ENCODE measurements at regions not wholly inside any gene's neighbourhood (a gene's known extent, or its start where the extent isn't known, plus 50 kb on each side); places are given as distances from the start of the nearest gene placed in this dataset.

- no peak overlapping the region for H3K27ac ChIP-seq (ENCODE audit: insufficient read depth, low read depth, low read length, poor library complexity, severe bottlenecking)
- H3K4me1 ChIP-seq (ENCODE audit: control insufficient read depth, insufficient read depth, low read length) = no peaks in the 10 kb centered on the region
- no peaks in the 10 kb centered on the region for H3K9me3 ChIP-seq (ENCODE audit: control insufficient read depth, low read length)
- no peaks in the 10 kb centered on the region for H3K36me3 ChIP-seq (ENCODE audit: control insufficient read depth, insufficient read depth, low read length)
- H3K27me3 ChIP-seq (ENCODE audit: control insufficient read depth, insufficient read depth, low read length, poor library complexity, severe bottlenecking) = no peaks in the 10 kb centered on the region
- no peak overlapping the region for H3K4me3 ChIP-seq (ENCODE audit: insufficient read depth, low read depth, low read length)
These were observed 63.7 kb upstream of the TMCO5A start for GRCh38 chr15:37870711-37871110.

- no peaks in the 10 kb centered on the region for H3K4me1 ChIP-seq (ENCODE audit: control insufficient read depth, insufficient read depth, low read length)
- H3K27me3 ChIP-seq (ENCODE audit: control insufficient read depth, insufficient read depth, low read length, poor library complexity, severe bottlenecking) = no peaks in the 10 kb centered on the region
- no peak overlapping the region for H3K27ac ChIP-seq (ENCODE audit: insufficient read depth, low read depth, low read length, poor library complexity, severe bottlenecking)
- no peaks in the 10 kb centered on the region for H3K9me3 ChIP-seq (ENCODE audit: control insufficient read depth, low read length)
- 88 to 98% methylated on average over 9 of the region's 9 CpGs for WGBS, 2 experiments
- no peak overlapping the region for H3K4me3 ChIP-seq (ENCODE audit: insufficient read depth, low read depth, low read length)
- no peaks in the 10 kb centered on the region for H3K36me3 ChIP-seq (ENCODE audit: control insufficient read depth, insufficient read depth, low read length)
These were observed 61.8 kb upstream of the TMCO5A start for GRCh38 chr15:37872661-37873060.

GRCh38 chr15:37873336-37873735, 61.1 kb upstream of the TMCO5A start:
- Histone ChIP-seq H3K36me3 (ENCODE audit: control insufficient read depth, insufficient read depth, low read length) (no peaks in the 10 kb centered on the region), H3K27ac (ENCODE audit: insufficient read depth, low read depth, low read length, poor library complexity, severe bottlenecking) (no peak overlapping the region), H3K27me3 (ENCODE audit: control insufficient read depth, insufficient read depth, low read length, poor library complexity, severe bottlenecking) (no peaks in the 10 kb centered on the region), H3K4me1 (ENCODE audit: control insufficient read depth, insufficient read depth, low read length) (no peaks in the 10 kb centered on the region), H3K9me3 (ENCODE audit: control insufficient read depth, low read length) (no peaks in the 10 kb centered on the region), H3K4me3 (ENCODE audit: insufficient read depth, low read depth, low read length) (no peak overlapping the region)
- WGBS, 2 experiments = 96% methylated on average over 3 of the region's 3 CpGs

- 90 to 91% methylated on average over 3 of the region's 3 CpGs for WGBS, 2 experiments
- Histone ChIP-seq H3K9me3 (ENCODE audit: control insufficient read depth, low read length) (no peaks in the 10 kb centered on the region), H3K27me3 (ENCODE audit: control insufficient read depth, insufficient read depth, low read length, poor library complexity, severe bottlenecking) (no peaks in the 10 kb centered on the region), H3K27ac (ENCODE audit: insufficient read depth, low read depth, low read length, poor library complexity, severe bottlenecking) (no peak overlapping the region), H3K36me3 (ENCODE audit: control insufficient read depth, insufficient read depth, low read length) (no peaks in the 10 kb centered on the region), H3K4me1 (ENCODE audit: control insufficient read depth, insufficient read depth, low read length) (no peaks in the 10 kb centered on the region), H3K4me3 (ENCODE audit: insufficient read depth, low read depth, low read length) (no peak overlapping the region)
These were observed 57.5 kb upstream of the TMCO5A start for GRCh38 chr15:37876900-37877299.

- WGBS, 2 experiments = 79 to 83% methylated on average over 7 of the region's 7 CpGs
- H3K9me3 ChIP-seq (ENCODE audit: control insufficient read depth, low read length) = no peaks in the 10 kb centered on the region
- no peak overlapping the region for H3K27ac ChIP-seq (ENCODE audit: insufficient read depth, low read depth, low read length, poor library complexity, severe bottlenecking)
- H3K4me1 ChIP-seq (ENCODE audit: control insufficient read depth, insufficient read depth, low read length) = no peaks in the 10 kb centered on the region
- H3K36me3 ChIP-seq (ENCODE audit: control insufficient read depth, insufficient read depth, low read length) = no peaks in the 10 kb centered on the region
- H3K27me3 ChIP-seq (ENCODE audit: control insufficient read depth, insufficient read depth, low read length, poor library complexity, severe bottlenecking) = no peaks in the 10 kb centered on the region
- H3K4me3 ChIP-seq (ENCODE audit: insufficient read depth, low read depth, low read length) = no peak overlapping the region
These were observed 56.3 kb upstream of the TMCO5A start for GRCh38 chr15:37877851-37878741.

- Histone ChIP-seq H3K9me3 (ENCODE audit: control insufficient read depth, low read length) (no peaks in the 10 kb centered on the region), H3K4me1 (ENCODE audit: control insufficient read depth, insufficient read depth, low read length) (no peaks in the 10 kb centered on the region), H3K36me3 (ENCODE audit: control insufficient read depth, insufficient read depth, low read length) (no peaks in the 10 kb centered on the region), H3K4me3 (ENCODE audit: insufficient read depth, low read depth, low read length) (no peak overlapping the region), H3K27me3 (ENCODE audit: control insufficient read depth, insufficient read depth, low read length, poor library complexity, severe bottlenecking) (no peaks in the 10 kb centered on the region), H3K27ac (ENCODE audit: insufficient read depth, low read depth, low read length, poor library complexity, severe bottlenecking) (no peak overlapping the region)
- WGBS, 2 experiments = 62 to 71% methylated on average over 9 to 10 of the region's 12 CpGs
These were observed 54.2 kb upstream of the TMCO5A start for GRCh38 chr15:37880009-37880834.

GRCh38 chr15:37880835-37881153, 53.6 kb upstream of the TMCO5A start:
- H3K9me3 ChIP-seq (ENCODE audit: control insufficient read depth, low read length) = no peaks in the 10 kb centered on the region
- no peak overlapping the region for H3K4me3 ChIP-seq (ENCODE audit: insufficient read depth, low read depth, low read length)
- 80 to 88% methylated on average over 1 to 2 of the region's 2 CpGs for WGBS, 2 experiments

DNA sequence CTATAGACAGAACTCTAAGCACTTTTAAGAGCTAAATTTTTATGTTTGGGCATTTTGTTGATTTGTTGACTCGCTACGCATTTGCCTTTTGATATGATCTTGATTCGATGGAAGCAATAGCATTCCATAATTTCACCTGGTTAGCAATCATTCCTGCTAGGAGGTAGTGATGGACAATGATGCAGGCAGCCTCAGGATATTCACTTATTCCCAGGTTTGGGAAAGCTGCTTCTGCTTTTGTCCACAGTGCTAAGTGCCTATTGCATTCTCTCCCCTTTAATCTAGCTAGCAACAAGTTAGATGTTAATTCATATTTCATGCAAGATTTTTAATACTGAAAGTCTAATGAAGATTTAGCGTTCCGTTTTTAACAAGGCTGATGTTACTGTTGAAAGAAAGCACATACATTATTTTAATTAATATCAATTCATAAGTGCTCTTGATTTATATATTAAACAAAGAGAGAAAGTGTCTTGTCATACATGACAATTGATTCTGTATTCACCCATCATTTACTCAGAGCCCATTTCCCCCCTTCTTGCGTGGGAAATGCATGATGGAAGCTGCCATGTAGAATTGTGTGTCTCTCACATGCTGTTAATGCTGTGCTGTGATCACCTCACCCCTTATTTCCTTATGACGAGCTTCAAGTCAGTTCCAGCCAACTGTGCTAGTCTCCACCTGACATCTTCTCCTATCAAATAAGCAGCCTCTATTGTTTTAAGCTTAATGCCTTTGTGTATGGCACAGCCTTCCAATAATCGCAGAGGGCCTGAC, 53.0 kb upstream of the TMCO5A start:
- H3K27ac ChIP-seq (ENCODE audit: insufficient read depth, low read depth, low read length, poor library complexity, severe bottlenecking) = no peak overlapping the region
- 94 to 97% methylated on average over 6 of the region's 8 CpGs for WGBS, 2 experiments
- H3K4me3 ChIP-seq (ENCODE audit: insufficient read depth, low read depth, low read length) = no peak overlapping the region

More at GRCh38 chr15:37880835-37881153, 53.6 kb upstream of the TMCO5A start:
- Histone ChIP-seq H3K27me3 (ENCODE audit: control insufficient read depth, insufficient read depth, low read length, poor library complexity, severe bottlenecking) (no peaks in the 10 kb centered on the region), H3K4me1 (ENCODE audit: control insufficient read depth, insufficient read depth, low read length) (no peaks in the 10 kb centered on the region), H3K36me3 (ENCODE audit: control insufficient read depth, insufficient read depth, low read length) (no peaks in the 10 kb centered on the region), H3K27ac (ENCODE audit: insufficient read depth, low read depth, low read length, poor library complexity, severe bottlenecking) (no peak overlapping the region)

DNA sequence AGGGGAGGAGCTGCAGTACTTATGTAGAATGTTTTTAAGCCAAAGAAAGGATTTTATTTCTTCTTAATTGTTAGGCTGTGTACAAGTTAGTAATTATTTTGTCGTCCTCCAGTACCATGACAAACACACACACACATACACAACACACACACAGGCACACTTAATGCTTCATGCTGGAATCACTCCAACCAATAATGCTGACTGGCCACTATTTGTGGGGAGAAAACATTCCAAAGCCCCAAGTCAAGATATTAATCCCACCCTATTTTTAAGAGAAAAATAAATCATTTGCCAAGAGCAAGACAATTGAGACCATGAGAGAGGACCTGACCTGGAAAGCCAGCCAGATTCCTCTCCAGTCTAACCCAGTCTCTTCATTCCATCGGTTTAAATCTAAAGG, 51.8 kb upstream of the TMCO5A start:
- no peaks in the 10 kb centered on the region for H3K36me3 ChIP-seq (ENCODE audit: control insufficient read depth, insufficient read depth, low read length)
- no peak overlapping the region for H3K4me3 ChIP-seq (ENCODE audit: insufficient read depth, low read depth, low read length)
- H3K27me3 ChIP-seq (ENCODE audit: control insufficient read depth, insufficient read depth, low read length, poor library complexity, severe bottlenecking) = no peaks in the 10 kb centered on the region
- WGBS, 2 experiments = 92 to 100% methylated on average over 1 to 2 of the region's 2 CpGs
- no peak overlapping the region for H3K27ac ChIP-seq (ENCODE audit: insufficient read depth, low read depth, low read length, poor library complexity, severe bottlenecking)
- no peaks in the 10 kb centered on the region for H3K4me1 ChIP-seq (ENCODE audit: control insufficient read depth, insufficient read depth, low read length)
- H3K9me3 ChIP-seq (ENCODE audit: control insufficient read depth, low read length) = no peaks in the 10 kb centered on the region

More for the DNA sequence above, 53.0 kb upstream of the TMCO5A start:
- H3K9me3 ChIP-seq (ENCODE audit: control insufficient read depth, low read length) = no peaks in the 10 kb centered on the region
- H3K36me3 ChIP-seq (ENCODE audit: control insufficient read depth, insufficient read depth, low read length) = no peaks in the 10 kb centered on the region
- H3K4me1 ChIP-seq (ENCODE audit: control insufficient read depth, insufficient read depth, low read length) = no peaks in the 10 kb centered on the region
- H3K27me3 ChIP-seq (ENCODE audit: control insufficient read depth, insufficient read depth, low read length, poor library complexity, severe bottlenecking) = no peaks in the 10 kb centered on the region

Data from ectodermal cell (in vitro differentiated cells).